GM08714 (cell line): ENCODE measurements at regions not wholly inside any gene's neighbourhood (a gene's known extent, or its start where the extent isn't known, plus 50 kb on each side); places are given as distances from the start of the nearest gene placed in this dataset.

ENCODE experiments used
- H3K4me3 ChIP-seq: fragments of 200-500 bp; sonication (Bioruptor generic); 2 replicates; pipeline ENCODE4 v1.5.1; 2014; ENCODE audit warnings: mild to moderate bottlenecking, low read length, inconsistent platforms
- ZNF274 ChIP-seq: IDR thresholded peaks from 2 replicates; pipeline ENCODE4 v1.6.1; 2012; ENCODE audit warnings: mild to moderate bottlenecking, low read depth, low read length

- H3K4me3 ChIP-seq, result no peak overlapping the region
These were observed 269.5 kb upstream of the POU3F3 start for GRCh38 chr2:104584393-104584792.

GRCh38 chr2:104595576-104595975 is 258.3 kb upstream of the POU3F3 start:
- TF ChIP-seq ZNF274, result no peak
- H3K4me3 ChIP-seq, result no peak overlapping the region

More at GRCh38 chr2:104584393-104584792, 269.5 kb upstream of the POU3F3 start:
- TF ChIP-seq ZNF274, result no peak

- TF ChIP-seq ZNF274, result no peak
- no peak overlapping the region for H3K4me3 ChIP-seq
These were observed 256.0 kb upstream of the POU3F3 start for GRCh38 chr2:104597942-104598341.

GRCh38 chr2:104598636-104599035 is 255.3 kb upstream of the POU3F3 start:
- no peak overlapping the region for H3K4me3 ChIP-seq
- TF ChIP-seq ZNF274, result no peak

GRCh38 chr2:104599787-104600510 is 254.0 kb upstream of the POU3F3 start:
- no peak overlapping the region for H3K4me3 ChIP-seq
- no peak for TF ChIP-seq ZNF274

- H3K4me3 ChIP-seq, result no peak overlapping the region
- TF ChIP-seq ZNF274, result no peak
These were observed 247.9 kb upstream of the POU3F3 start for GRCh38 chr2:104606056-104606455.

- TF ChIP-seq ZNF274, result no peak
- H3K4me3 ChIP-seq, result no peak overlapping the region
These were observed 237.1 kb upstream of the POU3F3 start for GRCh38 chr2:104616856-104617255.

GRCh38 chr2:104620801-104621200 is 233.1 kb upstream of the POU3F3 start:
- no peak for TF ChIP-seq ZNF274
- no peak overlapping the region for H3K4me3 ChIP-seq

GRCh38 chr2:104635608-104636007 is 218.3 kb upstream of the POU3F3 start:
- no peak overlapping the region for H3K4me3 ChIP-seq

GRCh38 chr2:104638190-104638858 is 215.6 kb upstream of the POU3F3 start:
- TF ChIP-seq ZNF274, result no peak
- H3K4me3 ChIP-seq, result no peak overlapping the region

More at GRCh38 chr2:104635608-104636007, 218.3 kb upstream of the POU3F3 start:
- TF ChIP-seq ZNF274, result no peak

GRCh38 chr2:104638859-104639202 is 215.1 kb upstream of the POU3F3 start:
- no peak for TF ChIP-seq ZNF274
- no peak overlapping the region for H3K4me3 ChIP-seq

GRCh38 chr2:104641786-104642185 is 212.1 kb upstream of the POU3F3 start:
- no peak overlapping the region for H3K4me3 ChIP-seq
- TF ChIP-seq ZNF274, result no peak

GRCh38 chr2:104648376-104648775 is 205.5 kb upstream of the POU3F3 start:
- TF ChIP-seq ZNF274, result no peak
- H3K4me3 ChIP-seq, result no peak overlapping the region

- TF ChIP-seq ZNF274, result no peak
- H3K4me3 ChIP-seq, result no peak overlapping the region
These were observed 204.0 kb upstream of the POU3F3 start for GRCh38 chr2:104649866-104650265.

- TF ChIP-seq ZNF274, result no peak
- no peak overlapping the region for H3K4me3 ChIP-seq
These were observed 203.4 kb upstream of the POU3F3 start for GRCh38 chr2:104650405-104650996.
